GM23338 (cell line): ENCODE measurements at regions not wholly inside any gene's neighbourhood (a gene's known extent, or its start where the extent isn't known, plus 50 kb on each side); places are given as distances from the start of the nearest gene placed in this dataset.

Experiments used
- ATAC-seq: fragments of 200-7000 bp; cut with Tn5 transposase; 3 replicates; pipeline ENCODE4 v1.9.1; 2020
- DNase-seq: peaks from one replicate; pipeline ENCODE4 v3.0.0-alpha.2; 2015; ENCODE audit warnings: low spot score
- H2AFZ ChIP-seq: fragments of 200-600 bp; sonication (generic); 2 replicates; pipeline ENCODE4 v1.8.0; 2016; ENCODE audit warnings: antibody characterized with exemption, mild to moderate bottlenecking, moderate library complexity
- H3F3A ChIP-seq: fragments of 200-600 bp; sonication (generic); replicated peaks from 2 replicates; pipeline ENCODE4 v1.8.0; 2017; ENCODE audit warnings: antibody characterized with exemption, mixed run types, low read depth
- H3K27ac ChIP-seq: fragments of 200-600 bp; sonication (generic); 2 replicates; pipeline ENCODE4 v1.6.1; 2016; ENCODE audit warnings: low read depth
- H3K27me3 ChIP-seq: fragments of 200-600 bp; sonication (generic); 2 replicates; pipeline ENCODE4 v1.8.0; 2016; ENCODE audit warnings: mild to moderate bottlenecking, mixed run types, moderate library complexity; ENCODE audit not compliant: insufficient read depth
- H3K36me3 ChIP-seq: fragments of 200-600 bp; sonication (generic); 2 replicates; pipeline ENCODE4 v1.8.0; 2016; ENCODE audit warnings: mild to moderate bottlenecking; ENCODE audit not compliant: insufficient read depth
- H3K4me1 ChIP-seq: fragments of 200-600 bp; sonication (generic); 2 replicates; pipeline ENCODE4 v1.8.0; 2016; ENCODE audit warnings: mild to moderate bottlenecking, moderate library complexity; ENCODE audit not compliant: insufficient read depth
- H3K4me2 ChIP-seq: fragments of 200-600 bp; sonication (generic); 2 replicates; pipeline ENCODE4 v1.7.1; 2017; ENCODE audit warnings: mixed run types
- H3K4me3 ChIP-seq: fragments of 200-600 bp; sonication (generic); 2 replicates; pipeline ENCODE4 v1.6.1; 2016; ENCODE audit warnings: mixed run types
- H3K79me2 ChIP-seq: fragments of 200-600 bp; sonication (generic); replicated peaks from 2 replicates; pipeline ENCODE4 v1.8.0; 2017; ENCODE audit warnings: mild to moderate bottlenecking; ENCODE audit not compliant: insufficient read depth
- H3K9me2 ChIP-seq: fragments of 200-600 bp; sonication (generic); 2 replicates; pipeline ENCODE4 v1.8.0; 2017; ENCODE audit not compliant: insufficient read depth
- H4K20me1 ChIP-seq: fragments of 200-600 bp; sonication (generic); replicated peaks from 2 replicates; pipeline ENCODE4 v1.8.0; 2017; ENCODE audit warnings: mild to moderate bottlenecking; ENCODE audit not compliant: insufficient read depth
- H3K27ac Mint-ChIP-seq: 2 replicates; pipeline ENCODE4 v1.8.0; 2020; ENCODE audit warnings: inconsistent platforms, mild to moderate bottlenecking, moderate library complexity, mixed read lengths
- H3K27me3 Mint-ChIP-seq: 3 replicates; pipeline ENCODE4 v1.8.0; 2022; ENCODE audit warnings: low read depth, mild to moderate bottlenecking, moderate library complexity, mixed read lengths, inconsistent platforms; ENCODE audit not compliant: insufficient read depth, poor library complexity
- H3K36me3 Mint-ChIP-seq: 3 replicates; pipeline ENCODE4 v1.8.0; 2021; ENCODE audit warnings: low read depth, mild to moderate bottlenecking, inconsistent platforms, moderate library complexity, mixed read lengths
- H3K4me1 Mint-ChIP-seq: 3 replicates; pipeline ENCODE4 v1.8.0; 2020; ENCODE audit warnings: mild to moderate bottlenecking, inconsistent platforms, mixed read lengths
- H3K4me3 Mint-ChIP-seq: 3 replicates; pipeline ENCODE4 v1.8.0; 2021; ENCODE audit warnings: moderate library complexity, mild to moderate bottlenecking, inconsistent platforms, mixed read lengths
- H3K9me3 Mint-ChIP-seq: 3 replicates; pipeline ENCODE4 v1.8.0; 2020; ENCODE audit warnings: moderate library complexity, mild to moderate bottlenecking, inconsistent platforms, mixed read lengths
- CREB1 ChIP-seq: fragments of 250-450 bp; sonication (Bioruptor Pico); IDR thresholded peaks from 2 replicates; pipeline ENCODE4 v1.5.0; 2020; ENCODE audit warnings: low read depth, mild to moderate bottlenecking, moderate library complexity
- EZH2 ChIP-seq: fragments of 200-600 bp; sonication (generic); IDR thresholded peaks from one replicate; pipeline ENCODE4 v1.8.0; 2017; ENCODE audit warnings: antibody characterized with exemption, mild to moderate bottlenecking, low read depth; ENCODE audit not compliant: unreplicated experiment
- EZH2phosphoT487 ChIP-seq: fragments of 200-600 bp; sonication (generic); IDR thresholded peaks from one replicate; pipeline ENCODE4 v1.8.1; 2018; ENCODE audit warnings: antibody characterized with exemption; ENCODE audit not compliant: unreplicated experiment
- JUNB ChIP-seq: IDR thresholded peaks from one replicate; pipeline ENCODE4 v1.6.1; 2016; ENCODE audit warnings: antibody characterized with exemption; ENCODE audit not compliant: unreplicated experiment
- NANOG ChIP-seq: IDR thresholded peaks from 2 replicates; pipeline ENCODE4 v1.6.1; 2016; ENCODE audit warnings: antibody characterized with exemption, borderline replicate concordance
- POLR2AphosphoS5 ChIP-seq: IDR thresholded peaks from 2 replicates; pipeline ENCODE4 v1.6.1; 2016; ENCODE audit warnings: antibody characterized with exemption, low read depth
- STAT1 ChIP-seq: IDR thresholded peaks from one replicate; pipeline ENCODE4 v1.6.1; 2016; ENCODE audit warnings: antibody characterized with exemption; ENCODE audit not compliant: unreplicated experiment
- ZNF114 ChIP-seq: fragments of 250-450 bp; sonication (Bioruptor Pico); IDR thresholded peaks from 2 replicates; pipeline ENCODE4 v1.5.0; 2020; ENCODE audit warnings: mild to moderate bottlenecking, moderate library complexity
- ZNF331 ChIP-seq: fragments of 250-450 bp; sonication (Bioruptor Pico); IDR thresholded peaks from 2 replicates; pipeline ENCODE4 v1.5.0; 2020; ENCODE audit warnings: low read depth, mild to moderate bottlenecking, moderate library complexity
- TF ChIP-seq, protein P1 (sequence below): fragments of 250-450 bp; sonication (Bioruptor Pico); IDR thresholded peaks from 2 replicates; pipeline ENCODE4 v1.5.0; 2020; ENCODE audit warnings: mild to moderate bottlenecking, moderate library complexity
- TF ChIP-seq, protein P2 (sequence below): IDR thresholded peaks from one replicate; pipeline ENCODE4 v1.6.1; 2018; ENCODE audit warnings: antibody characterized with exemption; ENCODE audit not compliant: unreplicated experiment
- TF ChIP-seq, protein P3 (sequence below), 2 experiments: fragments of 200-600 bp in 1 of 2; sonication (generic) in 1 of 2; conservative IDR thresholded peaks; 2 replicates each; pipeline versions ENCODE4 v1.5.1 to v1.6.1; 2016 to 2017; ENCODE audit warnings: antibody characterized with exemption in 2 of 2, low read depth in 2 of 2, mild to moderate bottlenecking in 2 of 2, moderate library complexity in 1 of 2
- TF ChIP-seq, protein P4 (sequence below): IDR thresholded peaks from 2 replicates; pipeline ENCODE4 v1.6.1; 2016; ENCODE audit warnings: antibody characterized with exemption

DNA sequence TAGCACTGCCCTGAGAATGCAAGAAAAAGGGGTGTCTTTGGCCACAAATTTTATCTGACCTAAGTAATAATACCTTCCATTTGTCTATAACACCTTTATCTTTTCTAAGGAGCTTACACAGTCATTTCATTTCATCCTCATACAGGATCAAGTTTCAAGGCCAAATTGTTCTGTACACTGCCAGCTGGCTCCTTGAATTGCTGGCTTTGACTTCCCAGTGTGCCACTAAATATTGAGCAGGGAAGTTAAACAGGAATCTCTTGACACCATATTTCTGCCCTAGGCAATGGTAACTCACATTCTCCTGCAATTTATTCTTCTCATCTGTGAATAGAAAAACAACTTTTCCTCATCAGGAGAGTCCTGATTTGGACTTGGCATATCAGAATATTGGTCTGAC is 195.1 kb upstream of the LRP1B start:
- no peaks in the 10 kb centered on the region for H3K79me2 ChIP-seq
- H3K4me2 ChIP-seq: no peak overlapping the region
- H3K9me3 Mint-ChIP-seq: no peaks in the 10 kb centered on the region
- no peak overlapping the region for H3K4me3 ChIP-seq
- H3K27me3 Mint-ChIP-seq: peaks cover 2% of the 10 kb centered on the region
- no peaks in the 10 kb centered on the region for H3K4me1 ChIP-seq
- H2AFZ ChIP-seq: no peak overlapping the region
- TF ChIP-seq, protein P1, sequence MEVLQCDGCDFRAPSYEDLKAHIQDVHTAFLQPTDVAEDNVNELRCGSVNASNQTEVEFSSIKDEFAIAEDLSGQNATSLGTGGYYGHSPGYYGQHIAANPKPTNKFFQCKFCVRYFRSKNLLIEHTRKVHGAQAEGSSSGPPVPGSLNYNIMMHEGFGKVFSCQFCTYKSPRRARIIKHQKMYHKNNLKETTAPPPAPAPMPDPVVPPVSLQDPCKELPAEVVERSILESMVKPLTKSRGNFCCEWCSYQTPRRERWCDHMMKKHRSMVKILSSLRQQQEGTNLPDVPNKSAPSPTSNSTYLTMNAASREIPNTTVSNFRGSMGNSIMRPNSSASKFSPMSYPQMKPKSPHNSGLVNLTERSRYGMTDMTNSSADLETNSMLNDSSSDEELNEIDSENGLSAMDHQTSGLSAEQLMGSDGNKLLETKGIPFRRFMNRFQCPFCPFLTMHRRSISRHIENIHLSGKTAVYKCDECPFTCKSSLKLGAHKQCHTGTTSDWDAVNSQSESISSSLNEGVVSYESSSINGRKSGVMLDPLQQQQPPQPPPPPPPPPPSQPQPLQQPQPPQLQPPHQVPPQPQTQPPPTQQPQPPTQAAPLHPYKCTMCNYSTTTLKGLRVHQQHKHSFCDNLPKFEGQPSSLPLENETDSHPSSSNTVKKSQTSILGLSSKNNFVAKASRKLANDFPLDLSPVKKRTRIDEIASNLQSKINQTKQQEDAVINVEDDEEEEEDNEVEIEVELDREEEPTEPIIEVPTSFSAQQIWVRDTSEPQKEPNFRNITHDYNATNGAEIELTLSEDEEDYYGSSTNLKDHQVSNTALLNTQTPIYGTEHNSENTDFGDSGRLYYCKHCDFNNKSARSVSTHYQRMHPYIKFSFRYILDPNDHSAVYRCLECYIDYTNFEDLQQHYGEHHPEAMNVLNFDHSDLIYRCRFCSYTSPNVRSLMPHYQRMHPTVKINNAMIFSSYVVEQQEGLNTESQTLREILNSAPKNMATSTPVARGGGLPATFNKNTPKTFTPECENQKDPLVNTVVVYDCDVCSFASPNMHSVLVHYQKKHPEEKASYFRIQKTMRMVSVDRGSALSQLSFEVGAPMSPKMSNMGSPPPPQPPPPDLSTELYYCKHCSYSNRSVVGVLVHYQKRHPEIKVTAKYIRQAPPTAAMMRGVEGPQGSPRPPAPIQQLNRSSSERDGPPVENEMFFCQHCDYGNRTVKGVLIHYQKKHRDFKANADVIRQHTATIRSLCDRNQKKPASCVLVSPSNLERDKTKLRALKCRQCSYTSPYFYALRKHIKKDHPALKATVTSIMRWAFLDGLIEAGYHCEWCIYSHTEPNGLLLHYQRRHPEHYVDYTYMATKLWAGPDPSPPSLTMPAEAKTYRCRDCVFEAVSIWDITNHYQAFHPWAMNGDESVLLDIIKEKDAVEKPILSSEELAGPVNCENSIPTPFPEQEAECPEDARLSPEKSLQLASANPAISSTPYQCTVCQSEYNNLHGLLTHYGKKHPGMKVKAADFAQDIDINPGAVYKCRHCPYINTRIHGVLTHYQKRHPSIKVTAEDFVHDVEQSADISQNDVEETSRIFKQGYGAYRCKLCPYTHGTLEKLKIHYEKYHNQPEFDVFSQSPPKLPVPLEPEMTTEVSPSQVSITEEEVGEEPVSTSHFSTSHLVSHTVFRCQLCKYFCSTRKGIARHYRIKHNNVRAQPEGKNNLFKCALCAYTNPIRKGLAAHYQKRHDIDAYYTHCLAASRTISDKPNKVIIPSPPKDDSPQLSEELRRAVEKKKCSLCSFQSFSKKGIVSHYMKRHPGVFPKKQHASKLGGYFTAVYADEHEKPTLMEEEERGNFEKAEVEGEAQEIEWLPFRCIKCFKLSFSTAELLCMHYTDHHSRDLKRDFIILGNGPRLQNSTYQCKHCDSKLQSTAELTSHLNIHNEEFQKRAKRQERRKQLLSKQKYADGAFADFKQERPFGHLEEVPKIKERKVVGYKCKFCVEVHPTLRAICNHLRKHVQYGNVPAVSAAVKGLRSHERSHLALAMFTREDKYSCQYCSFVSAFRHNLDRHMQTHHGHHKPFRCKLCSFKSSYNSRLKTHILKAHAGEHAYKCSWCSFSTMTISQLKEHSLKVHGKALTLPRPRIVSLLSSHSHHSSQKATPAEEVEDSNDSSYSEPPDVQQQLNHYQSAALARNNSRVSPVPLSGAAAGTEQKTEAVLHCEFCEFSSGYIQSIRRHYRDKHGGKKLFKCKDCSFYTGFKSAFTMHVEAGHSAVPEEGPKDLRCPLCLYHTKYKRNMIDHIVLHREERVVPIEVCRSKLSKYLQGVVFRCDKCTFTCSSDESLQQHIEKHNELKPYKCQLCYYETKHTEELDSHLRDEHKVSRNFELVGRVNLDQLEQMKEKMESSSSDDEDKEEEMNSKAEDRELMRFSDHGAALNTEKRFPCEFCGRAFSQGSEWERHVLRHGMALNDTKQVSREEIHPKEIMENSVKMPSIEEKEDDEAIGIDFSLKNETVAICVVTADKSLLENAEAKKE (CRISPR knock-in tag): no peak
- TF ChIP-seq JUNB (no peak), ZNF331 (CRISPR knock-in tag) (no peak), CREB1 (CRISPR knock-in tag) (no peak), ZNF114 (CRISPR knock-in tag) (no peak), NANOG (no peak), STAT1 (no peak), EZH2phosphoT487 (no peak), EZH2 (no peak), POLR2AphosphoS5 (no peak)
- TF ChIP-seq, protein P2, sequence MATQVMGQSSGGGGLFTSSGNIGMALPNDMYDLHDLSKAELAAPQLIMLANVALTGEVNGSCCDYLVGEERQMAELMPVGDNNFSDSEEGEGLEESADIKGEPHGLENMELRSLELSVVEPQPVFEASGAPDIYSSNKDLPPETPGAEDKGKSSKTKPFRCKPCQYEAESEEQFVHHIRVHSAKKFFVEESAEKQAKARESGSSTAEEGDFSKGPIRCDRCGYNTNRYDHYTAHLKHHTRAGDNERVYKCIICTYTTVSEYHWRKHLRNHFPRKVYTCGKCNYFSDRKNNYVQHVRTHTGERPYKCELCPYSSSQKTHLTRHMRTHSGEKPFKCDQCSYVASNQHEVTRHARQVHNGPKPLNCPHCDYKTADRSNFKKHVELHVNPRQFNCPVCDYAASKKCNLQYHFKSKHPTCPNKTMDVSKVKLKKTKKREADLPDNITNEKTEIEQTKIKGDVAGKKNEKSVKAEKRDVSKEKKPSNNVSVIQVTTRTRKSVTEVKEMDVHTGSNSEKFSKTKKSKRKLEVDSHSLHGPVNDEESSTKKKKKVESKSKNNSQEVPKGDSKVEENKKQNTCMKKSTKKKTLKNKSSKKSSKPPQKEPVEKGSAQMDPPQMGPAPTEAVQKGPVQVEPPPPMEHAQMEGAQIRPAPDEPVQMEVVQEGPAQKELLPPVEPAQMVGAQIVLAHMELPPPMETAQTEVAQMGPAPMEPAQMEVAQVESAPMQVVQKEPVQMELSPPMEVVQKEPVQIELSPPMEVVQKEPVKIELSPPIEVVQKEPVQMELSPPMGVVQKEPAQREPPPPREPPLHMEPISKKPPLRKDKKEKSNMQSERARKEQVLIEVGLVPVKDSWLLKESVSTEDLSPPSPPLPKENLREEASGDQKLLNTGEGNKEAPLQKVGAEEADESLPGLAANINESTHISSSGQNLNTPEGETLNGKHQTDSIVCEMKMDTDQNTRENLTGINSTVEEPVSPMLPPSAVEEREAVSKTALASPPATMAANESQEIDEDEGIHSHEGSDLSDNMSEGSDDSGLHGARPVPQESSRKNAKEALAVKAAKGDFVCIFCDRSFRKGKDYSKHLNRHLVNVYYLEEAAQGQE: no peak
- TF ChIP-seq, protein P3, sequence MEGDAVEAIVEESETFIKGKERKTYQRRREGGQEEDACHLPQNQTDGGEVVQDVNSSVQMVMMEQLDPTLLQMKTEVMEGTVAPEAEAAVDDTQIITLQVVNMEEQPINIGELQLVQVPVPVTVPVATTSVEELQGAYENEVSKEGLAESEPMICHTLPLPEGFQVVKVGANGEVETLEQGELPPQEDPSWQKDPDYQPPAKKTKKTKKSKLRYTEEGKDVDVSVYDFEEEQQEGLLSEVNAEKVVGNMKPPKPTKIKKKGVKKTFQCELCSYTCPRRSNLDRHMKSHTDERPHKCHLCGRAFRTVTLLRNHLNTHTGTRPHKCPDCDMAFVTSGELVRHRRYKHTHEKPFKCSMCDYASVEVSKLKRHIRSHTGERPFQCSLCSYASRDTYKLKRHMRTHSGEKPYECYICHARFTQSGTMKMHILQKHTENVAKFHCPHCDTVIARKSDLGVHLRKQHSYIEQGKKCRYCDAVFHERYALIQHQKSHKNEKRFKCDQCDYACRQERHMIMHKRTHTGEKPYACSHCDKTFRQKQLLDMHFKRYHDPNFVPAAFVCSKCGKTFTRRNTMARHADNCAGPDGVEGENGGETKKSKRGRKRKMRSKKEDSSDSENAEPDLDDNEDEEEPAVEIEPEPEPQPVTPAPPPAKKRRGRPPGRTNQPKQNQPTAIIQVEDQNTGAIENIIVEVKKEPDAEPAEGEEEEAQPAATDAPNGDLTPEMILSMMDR (conservative IDR thresholded peaks at IDR 0.05; ENCODE audit: low read depth in 2 of 2): no peak
- TF ChIP-seq, protein P4, sequence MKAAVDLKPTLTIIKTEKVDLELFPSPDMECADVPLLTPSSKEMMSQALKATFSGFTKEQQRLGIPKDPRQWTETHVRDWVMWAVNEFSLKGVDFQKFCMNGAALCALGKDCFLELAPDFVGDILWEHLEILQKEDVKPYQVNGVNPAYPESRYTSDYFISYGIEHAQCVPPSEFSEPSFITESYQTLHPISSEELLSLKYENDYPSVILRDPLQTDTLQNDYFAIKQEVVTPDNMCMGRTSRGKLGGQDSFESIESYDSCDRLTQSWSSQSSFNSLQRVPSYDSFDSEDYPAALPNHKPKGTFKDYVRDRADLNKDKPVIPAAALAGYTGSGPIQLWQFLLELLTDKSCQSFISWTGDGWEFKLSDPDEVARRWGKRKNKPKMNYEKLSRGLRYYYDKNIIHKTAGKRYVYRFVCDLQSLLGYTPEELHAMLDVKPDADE: no peak
- peaks cover 5% of the 10 kb centered on the region for H3K4me1 Mint-ChIP-seq
- no peak overlapping the region for H3K27ac ChIP-seq
- H3K36me3 Mint-ChIP-seq: peaks cover 4% of the 10 kb centered on the region; the same call in 2 of the 3 replicates
- H3K4me3 Mint-ChIP-seq: no peak overlapping the region
- no peaks in the 10 kb centered on the region for H3F3A ChIP-seq
- peaks cover 11% of the 10 kb centered on the region; the same call in 1 of the 2 replicates for H3K9me2 ChIP-seq
- H3K27ac Mint-ChIP-seq: no peak overlapping the region
- H4K20me1 ChIP-seq: no peaks in the 10 kb centered on the region
- no peaks in the 10 kb centered on the region for H3K27me3 ChIP-seq
- DNase-seq (no peak), ATAC-seq (no peak)
- H3K36me3 ChIP-seq: no peaks in the 10 kb centered on the region
